Fibroblast of villous mesenchyme (primary cell): ENCODE measurements at regions not wholly inside any gene's neighbourhood (a gene's known extent, or its start where the extent isn't known, plus 50 kb on each side); places are given as distances from the start of the nearest gene placed in this dataset. TPM values are rescaled to one million over a fixed set of nuclear protein-coding genes. Genes with fewer than 3 reads are reported as not detected.
"Not testable (repeated sequence)": the region's sequence is repeated elsewhere in the genome, so short reads cannot be mapped to it uniquely, and the experiment has no call there.

Experiments
- DNase-seq: peaks from one replicate; pipeline ENCODE4 v3.0.0-alpha.2; 2010; ENCODE audit warnings: low read depth
- H3K4me3 ChIP-seq: 2 replicates; pipeline ENCODE4 v1.5.1; 2011; ENCODE audit warnings: low read depth, mild to moderate bottlenecking, low read length
- small RNA-seq: library from RNA; depleted of rRNA; stranded (forward); fragments of <200 nt; gene quantifications from one replicate; pipeline ENCODE3, GENCODE V24; 2012

GRCh38 chr3:125918866-125919265 lies 50.1 kb upstream of the ROPN1B start:
- not testable (repeated sequence) for DNase-seq, H3K4me3 ChIP-seq

Small RNAs in the stretch of these regions (small RNA-seq; reads per million reads assigned to genes)
- gene AC092902.1 (not detected), gene AF186996.2 (not detected), gene AF186996.3 (not detected), gene MIR548I1 (not detected), gene SNRPCP11 (not detected)
